Lung (tissue), 11 donors: ENCODE measurements at regions not wholly inside any gene's neighbourhood (a gene's known extent, or its start where the extent isn't known, plus 50 kb on each side); places are given as distances from the start of the nearest gene placed in this dataset.
"Not testable (repeated sequence)": the region's sequence is repeated elsewhere in the genome, so short reads cannot be mapped to it uniquely, and the experiment has no call there.

Experiments used
- ATAC-seq: fragments of 200-7000 bp; cut with Tn5 transposase; one replicate; pipeline ENCODE4 v1.9.1; 2020; ENCODE audit warnings: moderate number of reproducible peaks; ENCODE audit not compliant: insufficient read depth, low FRiP score
- DNase-seq, 3 donors: peaks; one replicate each; pipeline ENCODE4 v3.0.0-alpha.2; 2013 to 2017
- H3K27ac ChIP-seq, 2 donors: one replicate each; pipeline ENCODE4 v1.5.1; 2013; ENCODE audit warnings: mild to moderate bottlenecking in 2 of 2, moderate library complexity in 2 of 2, control low read depth in 1 of 2, inconsistent platforms in 1 of 2, low read depth in 1 of 2, low read length in 1 of 2
- H3K27me3 ChIP-seq, 3 donors: one replicate each; pipeline ENCODE4 v1.5.1; 2013; ENCODE audit warnings: low read length in 2 of 3; ENCODE audit not compliant: control insufficient read depth in 3 of 3, insufficient read depth in 3 of 3
- H3K36me3 ChIP-seq, 4 donors: one replicate each; pipeline ENCODE4 v1.5.1; 2013; ENCODE audit warnings: low read length in 4 of 4, mild to moderate bottlenecking in 1 of 4, moderate library complexity in 1 of 4; ENCODE audit not compliant: control insufficient read depth in 4 of 4, insufficient read depth in 4 of 4
- H3K4me1 ChIP-seq, 5 donors: one replicate each; pipeline ENCODE4 v1.5.1; 2013; ENCODE audit warnings: low read length in 5 of 5, mild to moderate bottlenecking in 2 of 5, moderate library complexity in 1 of 5; ENCODE audit not compliant: control insufficient read depth in 5 of 5, insufficient read depth in 5 of 5
- H3K4me3 ChIP-seq: one replicate; pipeline ENCODE4 v1.5.1; 2013; ENCODE audit warnings: mild to moderate bottlenecking, control low read depth, moderate library complexity
- H3K9ac ChIP-seq, 2 donors: one replicate each; pipeline ENCODE4 v1.5.1; 2013; ENCODE audit warnings: low read length in 2 of 2, control low read depth in 1 of 2; ENCODE audit not compliant: insufficient read depth in 1 of 2
- H3K9me3 ChIP-seq, 4 donors: one replicate each; pipeline ENCODE4 v1.5.1; 2013; ENCODE audit warnings: low read length in 3 of 4, mild to moderate bottlenecking in 1 of 4, moderate library complexity in 1 of 4; ENCODE audit not compliant: control insufficient read depth in 4 of 4, insufficient read depth in 3 of 4
- WGBS, 2 donors: extraction: QIAGEN DNeasy Blood & Tissue Kit; methylation state at CpG; one replicate each; pipeline ENCODE4 v1.1.7; 2013; 5-methylcytosine and 5-hydroxymethylcytosine counted together
- TF ChIP-seq, protein P1 (sequence below): IDR thresholded peaks from 2 replicates; pipeline ENCODE4 v1.5.1; 2012; ENCODE audit warnings: mild to moderate bottlenecking; ENCODE audit errors: control extremely low read depth, extremely low read depth
- donor health status: control.
- donor health status: control.
- donor health status: Bipolar disorder and iron deficiency.
- donor health status: healthy.
- donor health status: DM: yes; HTN: yes; CAD: no.

GRCh38 chr6:61193771-61194170 is 1092.3 kb downstream of the KHDRBS2 start:
- WGBS, 2 donors = 77 to 85% methylated on average over 3 of the region's 3 CpGs
- Histone ChIP-seq H3K4me1 (no peaks in the 10 kb centered on the region), H3K36me3 (no peaks in the 10 kb centered on the region), H3K4me3 (no peak overlapping the region), H3K9me3 (peaks cover 0 to 8% (median 4%) of the 10 kb centered on the region in 4 donors), H3K27ac (no peak overlapping the region), H3K27me3 (no peaks in the 10 kb centered on the region), H3K9ac (no peak overlapping the region)
- TF ChIP-seq, protein P1, sequence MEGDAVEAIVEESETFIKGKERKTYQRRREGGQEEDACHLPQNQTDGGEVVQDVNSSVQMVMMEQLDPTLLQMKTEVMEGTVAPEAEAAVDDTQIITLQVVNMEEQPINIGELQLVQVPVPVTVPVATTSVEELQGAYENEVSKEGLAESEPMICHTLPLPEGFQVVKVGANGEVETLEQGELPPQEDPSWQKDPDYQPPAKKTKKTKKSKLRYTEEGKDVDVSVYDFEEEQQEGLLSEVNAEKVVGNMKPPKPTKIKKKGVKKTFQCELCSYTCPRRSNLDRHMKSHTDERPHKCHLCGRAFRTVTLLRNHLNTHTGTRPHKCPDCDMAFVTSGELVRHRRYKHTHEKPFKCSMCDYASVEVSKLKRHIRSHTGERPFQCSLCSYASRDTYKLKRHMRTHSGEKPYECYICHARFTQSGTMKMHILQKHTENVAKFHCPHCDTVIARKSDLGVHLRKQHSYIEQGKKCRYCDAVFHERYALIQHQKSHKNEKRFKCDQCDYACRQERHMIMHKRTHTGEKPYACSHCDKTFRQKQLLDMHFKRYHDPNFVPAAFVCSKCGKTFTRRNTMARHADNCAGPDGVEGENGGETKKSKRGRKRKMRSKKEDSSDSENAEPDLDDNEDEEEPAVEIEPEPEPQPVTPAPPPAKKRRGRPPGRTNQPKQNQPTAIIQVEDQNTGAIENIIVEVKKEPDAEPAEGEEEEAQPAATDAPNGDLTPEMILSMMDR = no peak
- ATAC-seq (no peak), DNase-seq (no peak)

GRCh38 chr6:61192610-61193009 is 1093.4 kb downstream of the KHDRBS2 start:
- no peaks in the 10 kb centered on the region for H3K36me3 ChIP-seq
- DNase-seq (no peak), ATAC-seq (no peak)
- 27 to 43% methylated on average over 2 of the region's 2 CpGs for WGBS, 2 donors
- peaks cover 0 to 8% (median 3%) of the 10 kb centered on the region in 4 donors for H3K9me3 ChIP-seq
- H3K27ac ChIP-seq = no peak overlapping the region
- no peak overlapping the region for H3K9ac ChIP-seq
- no peaks in the 10 kb centered on the region for H3K4me1 ChIP-seq
- TF ChIP-seq, protein P1 = no peak
- H3K4me3 ChIP-seq = no peak overlapping the region
- H3K27me3 ChIP-seq = no peaks in the 10 kb centered on the region

GRCh38 chr6:61168878-61169277 is 1117.1 kb downstream of the KHDRBS2 start:
- Histone ChIP-seq H3K9me3 (no peaks in the 10 kb centered on the region), H3K4me3 (no peak overlapping the region), H3K9ac (no peak overlapping the region), H3K27ac (no peak overlapping the region), H3K4me1 (no peaks in the 10 kb centered on the region), H3K27me3 (no peaks in the 10 kb centered on the region), H3K36me3 (no peaks in the 10 kb centered on the region)
- TF ChIP-seq, protein P1 = no peak
- ATAC-seq (no peak), DNase-seq (no peak)
- 82% methylated on average over 2 of the region's 2 CpGs for WGBS, 2 donors

GRCh38 chr6:61149039-61149438 is 1137.0 kb downstream of the KHDRBS2 start:
- not testable (repeated sequence) for H3K4me3 ChIP-seq, H3K9ac ChIP-seq, DNase-seq, H3K27ac ChIP-seq, H3K9me3 ChIP-seq, H3K4me1 ChIP-seq, H3K36me3 ChIP-seq, ATAC-seq, H3K27me3 ChIP-seq
- 78 to 81% methylated on average over 3 of the region's 3 CpGs for WGBS, 2 donors

DNA sequence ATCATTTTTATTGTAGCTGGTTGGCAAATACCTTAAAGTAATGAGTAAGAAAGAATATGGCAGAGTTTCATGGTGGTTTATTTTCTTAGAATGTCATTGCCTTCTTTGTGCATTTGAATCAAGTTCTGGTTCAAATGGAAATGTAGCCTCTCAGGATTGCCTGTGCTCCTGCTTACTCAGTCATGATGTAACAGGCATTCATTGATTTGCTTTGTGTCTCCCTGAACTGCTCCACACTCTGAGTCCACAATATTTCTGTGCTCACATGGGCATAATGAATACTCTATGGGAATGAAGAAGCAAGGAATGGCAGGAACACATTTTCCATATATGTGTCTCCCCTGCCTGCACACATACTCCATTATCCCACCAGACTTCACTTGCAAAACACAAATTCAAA is 1143.8 kb downstream of the KHDRBS2 start:
- ATAC-seq, H3K4me1 ChIP-seq, H3K36me3 ChIP-seq, H3K9me3 ChIP-seq, H3K9ac ChIP-seq, H3K4me3 ChIP-seq, H3K27me3 ChIP-seq, DNase-seq, H3K27ac ChIP-seq: not testable (repeated sequence)
